GM12878 (cell line): ENCODE measurements at regions not wholly inside any gene's neighbourhood (a gene's known extent, or its start where the extent isn't known, plus 50 kb on each side); places are given as distances from the start of the nearest gene placed in this dataset.

Experiments used
- ATAC-seq: fragments of 200-7000 bp; cut with Tn5 transposase; 3 replicates; pipeline ENCODE4 v1.9.1; 2020; ENCODE audit warnings: mild to moderate bottlenecking, moderate library complexity
- BruUV-seq: library from RNA; stranded (reverse); fragments of 400-500 nt; replicated peaks from 2 replicates; lab custom pipeline; 2021; lab: Mats Ljungman, UMichigan
- CTCF ChIA-PET: fragments of 300-600 bp; sonication (Branson Sonifier 250); formaldehyde crosslinking; extraction: SDS; loops from one replicate; lab custom pipeline; 2021; ENCODE audit warnings: inconsistent platforms; lab: Yijun Ruan, JAX
- POLR2A ChIA-PET: fragments of 350-600 bp; formaldehyde crosslinking; extraction: SDS; loops from one replicate; lab custom pipeline; 2021; ENCODE audit warnings: inconsistent platforms; lab: Charles Lee
- RAD21 ChIA-PET: fragments of 300-600 bp; sonication (Branson Sonifier 250); formaldehyde crosslinking; loops from one replicate; lab custom pipeline; 2023; ENCODE audit warnings: antibody characterized with exemption; ENCODE audit not compliant: unreplicated experiment; lab: Charles Lee
- SMC1A ChIA-PET: fragments of 300-600 bp; sonication (Branson Sonifier 250); formaldehyde crosslinking; loops from one replicate; lab custom pipeline; 2023; ENCODE audit not compliant: unreplicated experiment, uncharacterized antibody; lab: Charles Lee
- DNase-seq: peaks from one replicate; pipeline ENCODE4 v3.0.0-alpha.2; 2011; ENCODE audit warnings: low read depth, low spot score
- FAIRE-seq: peaks from 3 replicates; lab custom pipeline; 2011; peaks lifted over from hg19 to GRCh38; lab: Jason Lieb, UNC
- H2AFZ ChIP-seq: 2 replicates; pipeline ENCODE4 v1.6.0; 2011; ENCODE audit warnings: low read depth, low read length, control low read depth; ENCODE audit not compliant: control insufficient read depth
- H3K27ac ChIP-seq: 2 replicates; pipeline ENCODE4 v1.5.1; 2011; ENCODE audit warnings: control low read depth; ENCODE audit not compliant: control insufficient read depth, insufficient read depth
- H3K27me3 ChIP-seq, 2 experiments: replicated peaks in 1 of 2; 2 replicates each; pipeline versions ENCODE4 v1.6.0 to v1.6.1; 2011; ENCODE audit warnings: low read length in 1 of 2; ENCODE audit not compliant: control insufficient read depth in 2 of 2, insufficient read depth in 2 of 2
- H3K36me3 ChIP-seq, 2 experiments: 2 replicates each; pipeline ENCODE4 v1.5.1; 2011; ENCODE audit warnings: low read length in 1 of 2; ENCODE audit not compliant: control insufficient read depth in 2 of 2, insufficient read depth in 2 of 2
- H3K4me1 ChIP-seq: 2 replicates; pipeline ENCODE4 v1.6.1; 2011; ENCODE audit warnings: mild to moderate bottlenecking, low read length, moderate library complexity, mixed read lengths; ENCODE audit not compliant: control insufficient read depth, insufficient read depth
- H3K4me2 ChIP-seq: 2 replicates; pipeline ENCODE4 v1.6.0; 2011; ENCODE audit warnings: control low read depth; ENCODE audit not compliant: control insufficient read depth, insufficient read depth
- H3K4me3 ChIP-seq: fragments of 200-600 bp; sonication (generic); 2 replicates; pipeline ENCODE4 v1.5.1; 2016
- H3K79me2 ChIP-seq: 2 replicates; pipeline ENCODE4 v1.6.0; 2011; ENCODE audit warnings: low read length; ENCODE audit not compliant: control insufficient read depth, insufficient read depth
- H3K9ac ChIP-seq: 2 replicates; pipeline ENCODE4 v1.8.0; 2011; ENCODE audit warnings: low read length, control low read depth, mixed read lengths; ENCODE audit not compliant: control insufficient read depth, insufficient read depth
- H3K9me3 ChIP-seq: replicated peaks from 3 replicates; pipeline ENCODE4 v1.5.1; 2011; ENCODE audit warnings: mild to moderate bottlenecking, low read length; ENCODE audit not compliant: control insufficient read depth, insufficient read depth
- H4K20me1 ChIP-seq: 2 replicates; pipeline ENCODE4 v1.6.0; 2011; ENCODE audit not compliant: control insufficient read depth, insufficient read depth
- BMI1 ChIP-seq: fragments of 450-650 bp; IDR thresholded peaks from 2 replicates; pipeline ENCODE4 v1.6.1; 2016; ENCODE audit warnings: mild to moderate bottlenecking, moderate library complexity, borderline replicate concordance
- CBX5 ChIP-seq: sonication (generic); IDR thresholded peaks from 2 replicates; pipeline ENCODE4 v1.6.1; 2016; ENCODE audit warnings: low read depth, moderate library complexity, mild to moderate bottlenecking, inconsistent platforms
- E2F4 ChIP-seq: IDR thresholded peaks from 2 replicates; pipeline ENCODE4 v1.6.1; 2012; ENCODE audit warnings: low read depth, low read length, improper control_type of control experiment
- FOS ChIP-seq: IDR thresholded peaks from 3 replicates; pipeline ENCODE4 v1.6.1; 2011; ENCODE audit warnings: borderline replicate concordance; ENCODE audit not compliant: insufficient read length; ENCODE audit errors: extremely low read depth
- NBN ChIP-seq: fragments of 450-650 bp; IDR thresholded peaks from 2 replicates; pipeline ENCODE4 v1.6.1; 2016
- NFYB ChIP-seq: IDR thresholded peaks from 2 replicates; pipeline ENCODE4 v1.6.1; 2011; ENCODE audit warnings: low read depth, mild to moderate bottlenecking, low read length, improper control_type of control experiment, moderate library complexity; ENCODE audit not compliant: insufficient read depth
- POLR2AphosphoS5 ChIP-seq: IDR thresholded peaks from 2 replicates; pipeline ENCODE4 v1.6.1; 2011; ENCODE audit warnings: mild to moderate bottlenecking, low read length, inconsistent platforms
- SMAD5 ChIP-seq: IDR thresholded peaks from 2 replicates; pipeline ENCODE4 v1.6.1; 2016; ENCODE audit warnings: antibody characterized with exemption, low read depth
- TAF1 ChIP-seq: IDR thresholded peaks from 2 replicates; pipeline ENCODE4 v1.6.1; 2011; ENCODE audit warnings: mild to moderate bottlenecking, low read depth, low read length, borderline replicate concordance
- USF2 ChIP-seq: IDR thresholded peaks from 2 replicates; pipeline ENCODE4 v1.6.1; 2011; ENCODE audit warnings: low read depth, low read length, improper control_type of control experiment, borderline replicate concordance
- YY1 ChIP-seq: IDR thresholded peaks from 2 replicates; pipeline ENCODE4 v1.6.1; 2011; ENCODE audit warnings: low read depth, mild to moderate bottlenecking, low read length
- ZNF207 ChIP-seq: fragments of 450-650 bp; IDR thresholded peaks from 2 replicates; pipeline ENCODE4 v1.6.1; 2014; ENCODE audit warnings: antibody characterized with exemption, mild to moderate bottlenecking, borderline replicate concordance
- WGBS: methylation state at CpG from one replicate; pipeline ENCODE4 v1.1.6; 2016; ENCODE audit warnings: low lambda C conversion rate; ENCODE audit not compliant: insufficient replicate concordance, insufficient coverage; ENCODE audit errors: missing lambda C conversion rate; 5-methylcytosine and 5-hydroxymethylcytosine counted together
- in situ Hi-C: fragments of 300-500 bp; cut with MboI; formaldehyde crosslinking; loops from 9 replicates; pipeline ENCODE4 v1.14.3; 2018; ENCODE audit warnings: mixed read lengths
- intact Hi-C: fragments of 100-400 bp; cut with micrococcal nuclease; formaldehyde crosslinking; loops from one replicate; pipeline ENCODE4 v1.14.2; 2022; ENCODE audit not compliant: unreplicated experiment

- in situ Hi-C loops: no loop called here
- ATAC-seq (no peak), FAIRE-seq (no peak)
- no peak overlapping the region for H2AFZ ChIP-seq
- ChIA-PET CTCF (no interaction called here), SMC1A (no interaction called here)
- no peak overlapping the region for H3K9ac ChIP-seq
- no peaks in the 10 kb centered on the region for H3K79me2 ChIP-seq
- no peaks in the 10 kb centered on the region for H3K9me3 ChIP-seq
- TF ChIP-seq BMI1 (no peak), NBN (no peak), SMAD5 (no peak), POLR2AphosphoS5 (no peak), CBX5 (no peak), NFYB (no peak), USF2 (no peak), FOS (no peak), ZNF207 (no peak), E2F4 (no peak), TAF1 (no peak), YY1 (no peak)
- TF ChIP-seq, all 136 proteins: peak for 0
- Histone ChIP-seq H3K36me3 (no peaks in the 10 kb centered on the region), H3K27me3 (no peaks in the 10 kb centered on the region), H3K4me2 (no peak overlapping the region), H3K4me3 (no peak overlapping the region), H3K27ac (no peak overlapping the region), H3K4me1 (no peaks in the 10 kb centered on the region), H4K20me1 (no peaks in the 10 kb centered on the region)
- BruUV-seq: no TSS peak
- DNase-seq: no peak
- ChIA-PET RAD21 (no interaction called here), POLR2A (no interaction called here)
- WGBS: 11% methylated on average over 5 of the region's 5 CpGs
- intact Hi-C loops: no loop called here
Measured at GRCh38 chr22:47287516-47287915, 525.1 kb downstream of the TBC1D22A start.
